ENCODE measurements at regions not wholly inside any gene's neighbourhood (a gene's known extent, or its start where the extent isn't known, plus 50 kb on each side); places are given as distances from the start of the nearest gene placed in this dataset.

- Histone ChIP-seq H3K4me2 (ENCODE audit: low read length) (no peak overlapping the region), H3K36me3 (replicated peaks; ENCODE audit: low read depth, low read length) (no peaks in the 10 kb centered on the region), H3K9me3 (ENCODE audit: insufficient read depth, low read length) (no peaks in the 10 kb centered on the region), H4K20me1 (ENCODE audit: insufficient read depth, low read length) (no peaks in the 10 kb centered on the region), H3K27ac (ENCODE audit: low read length) (no peak overlapping the region), H3K4me3 (ENCODE audit: low read length) (no peak overlapping the region), H3K4me1 (ENCODE audit: low read length) (peaks cover 7% of the 10 kb centered on the region; the same call in 1 of the 2 replicates), H2AFZ (ENCODE audit: low read depth, low read length) (no peak overlapping the region), H3K9ac (ENCODE audit: low read length) (no peak overlapping the region), H3K27me3 (ENCODE audit: low read depth, low read length) (no peaks in the 10 kb centered on the region), H3K79me2 (ENCODE audit: low read length) (no peaks in the 10 kb centered on the region)
- TF ChIP-seq CTCF (IDR thresholded peaks at IDR 0.05; ENCODE audit: low read depth, low read length) (no peak), EZH2phosphoT487 (IDR thresholded peaks at IDR 0.05; ENCODE audit: low read depth) (no peak)
Observed at GRCh38 chr12:22755629-22756028, 130.7 kb downstream of the ETNK1 start.

DNA sequence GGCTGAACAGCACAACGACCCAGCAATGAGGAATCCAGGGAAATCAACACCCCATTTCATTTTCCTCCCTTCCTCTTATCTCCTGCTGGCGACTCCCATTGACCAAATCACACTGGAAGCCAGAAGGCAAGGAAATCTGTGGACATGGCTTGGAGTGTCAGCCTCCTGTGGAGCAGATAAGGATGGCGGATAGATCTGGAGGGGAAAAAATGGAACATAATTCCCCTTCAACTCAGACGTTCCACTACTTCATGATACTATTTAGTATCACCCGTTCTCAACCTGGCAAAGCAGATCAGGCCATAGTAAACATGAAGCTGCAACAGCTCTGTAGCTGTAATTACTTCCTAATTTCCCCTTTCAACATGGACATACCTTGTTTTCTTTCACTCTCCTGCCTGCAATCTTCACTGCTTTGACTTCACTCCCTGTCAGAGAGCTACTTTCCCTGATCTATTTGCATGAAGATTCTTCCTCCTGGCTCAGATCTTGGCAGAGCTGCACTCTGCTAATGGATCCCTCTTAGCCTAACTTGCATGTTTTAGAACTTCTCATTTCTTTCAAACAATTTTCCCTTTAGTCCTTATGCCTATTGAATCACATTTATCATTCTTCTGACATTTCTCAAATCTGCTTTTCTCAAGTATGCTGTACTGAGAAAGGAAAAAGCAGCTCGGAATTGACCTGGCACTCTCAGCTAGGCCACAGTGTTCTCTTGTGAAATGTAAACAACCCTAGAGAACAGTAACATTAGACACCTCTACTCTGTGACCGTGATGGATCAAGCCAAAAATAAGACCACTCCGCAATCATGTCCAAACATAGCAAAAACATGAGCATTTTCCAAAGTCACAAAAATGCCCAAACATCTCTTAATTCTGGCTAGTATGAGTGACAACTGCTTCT is 135.1 kb downstream of the ETNK1 start:
- TF ChIP-seq EZH2phosphoT487 (IDR thresholded peaks at IDR 0.05; ENCODE audit: low read depth) (no peak), CTCF (IDR thresholded peaks at IDR 0.05; ENCODE audit: low read depth, low read length) (no peak)
- Histone ChIP-seq H3K79me2 (ENCODE audit: low read length) (no peaks in the 10 kb centered on the region), H3K4me3 (ENCODE audit: low read length) (no peak overlapping the region), H4K20me1 (ENCODE audit: insufficient read depth, low read length) (no peaks in the 10 kb centered on the region), H3K27me3 (ENCODE audit: low read depth, low read length) (no peaks in the 10 kb centered on the region), H3K9ac (ENCODE audit: low read length) (no peak overlapping the region), H3K27ac (ENCODE audit: low read length) (no peak overlapping the region), H2AFZ (ENCODE audit: low read depth, low read length) (no peak overlapping the region), H3K9me3 (ENCODE audit: insufficient read depth, low read length) (no peaks in the 10 kb centered on the region), H3K4me2 (ENCODE audit: low read length) (no peak overlapping the region), H3K36me3 (replicated peaks; ENCODE audit: low read depth, low read length) (no peaks in the 10 kb centered on the region), H3K4me1 (ENCODE audit: low read length) (no peaks in the 10 kb centered on the region)

DNA sequence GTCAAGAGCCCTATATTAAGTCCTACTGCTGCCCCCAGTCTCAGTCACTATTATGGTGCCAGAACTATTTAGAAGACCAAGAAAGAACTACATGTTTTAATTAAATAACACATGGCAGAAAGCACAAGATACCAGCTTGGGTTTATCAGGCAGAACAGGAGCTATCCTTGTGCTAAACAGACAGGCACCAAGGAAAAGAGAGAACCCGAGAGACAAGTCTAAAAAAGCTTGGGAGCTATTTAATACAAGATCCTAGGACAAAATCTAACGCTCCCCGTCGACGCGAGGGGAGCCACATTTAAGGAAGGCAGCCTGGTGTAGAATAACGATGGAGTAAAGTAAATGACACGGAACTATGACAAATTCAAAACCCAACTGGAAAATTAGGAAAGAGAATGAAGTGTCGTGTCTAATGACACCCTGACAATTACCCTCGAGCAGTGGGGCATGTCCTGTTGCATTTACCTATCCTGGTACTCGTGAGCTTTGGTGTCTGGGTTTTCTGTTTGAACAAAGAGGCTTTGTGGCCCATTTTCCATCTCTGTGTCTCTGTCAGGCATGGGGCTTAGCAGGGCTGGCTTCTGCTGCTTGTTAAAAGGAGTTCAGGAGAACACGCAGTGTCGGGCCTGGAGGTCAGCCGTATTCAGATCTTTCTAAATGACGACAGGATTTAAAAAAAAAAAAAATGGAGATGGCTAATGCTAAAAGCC is 140.6 kb downstream of the ETNK1 start:
- Histone ChIP-seq H3K4me1 (ENCODE audit: low read length) (no peaks in the 10 kb centered on the region), H3K4me2 (ENCODE audit: low read length) (no peak overlapping the region), H3K9ac (ENCODE audit: low read length) (no peak overlapping the region), H2AFZ (ENCODE audit: low read depth, low read length) (no peak overlapping the region), H3K27ac (ENCODE audit: low read length) (no peak overlapping the region), H3K4me3 (ENCODE audit: low read length) (no peak overlapping the region), H3K79me2 (ENCODE audit: low read length) (no peaks in the 10 kb centered on the region), H3K36me3 (replicated peaks; ENCODE audit: low read depth, low read length) (no peaks in the 10 kb centered on the region), H3K27me3 (ENCODE audit: low read depth, low read length) (no peaks in the 10 kb centered on the region), H3K9me3 (ENCODE audit: insufficient read depth, low read length) (no peaks in the 10 kb centered on the region), H4K20me1 (ENCODE audit: insufficient read depth, low read length) (no peaks in the 10 kb centered on the region)
- no peak for TF ChIP-seq EZH2phosphoT487 (IDR thresholded peaks at IDR 0.05; ENCODE audit: low read depth)
- no peak for TF ChIP-seq CTCF (IDR thresholded peaks at IDR 0.05; ENCODE audit: low read depth, low read length)

DNA sequence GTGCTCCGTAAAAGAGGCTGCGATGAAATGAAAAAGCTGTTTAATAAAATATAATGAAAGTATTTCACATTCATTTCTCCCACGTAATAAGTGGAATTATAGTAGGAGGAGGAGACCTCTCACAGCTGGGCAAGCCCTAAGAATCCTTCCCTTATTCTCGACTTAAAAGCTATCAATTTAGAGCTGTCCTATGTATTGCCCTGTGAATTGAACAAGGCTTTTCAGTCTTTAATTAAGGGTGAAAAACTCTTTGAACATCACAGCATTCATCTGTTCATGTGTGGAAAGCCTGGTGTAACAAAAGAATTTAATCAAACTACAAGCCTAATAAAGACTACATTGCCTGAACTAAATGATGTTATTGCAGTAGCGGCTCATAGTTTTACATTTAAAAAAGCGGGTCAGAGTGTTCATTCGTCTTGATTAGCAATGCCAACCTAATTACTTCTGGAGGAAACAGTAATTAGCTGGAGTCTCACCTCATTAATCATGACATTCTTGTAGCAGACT is 142.0 kb downstream of the ETNK1 start:
- Histone ChIP-seq H3K9me3 (ENCODE audit: insufficient read depth, low read length) (no peaks in the 10 kb centered on the region), H3K4me2 (ENCODE audit: low read length) (no peak overlapping the region), H3K27ac (ENCODE audit: low read length) (no peak overlapping the region), H4K20me1 (ENCODE audit: insufficient read depth, low read length) (no peaks in the 10 kb centered on the region), H3K27me3 (ENCODE audit: low read depth, low read length) (no peaks in the 10 kb centered on the region), H3K36me3 (replicated peaks; ENCODE audit: low read depth, low read length) (no peaks in the 10 kb centered on the region), H3K4me1 (ENCODE audit: low read length) (no peaks in the 10 kb centered on the region), H2AFZ (ENCODE audit: low read depth, low read length) (no peak overlapping the region), H3K9ac (ENCODE audit: low read length) (no peak overlapping the region), H3K79me2 (ENCODE audit: low read length) (no peaks in the 10 kb centered on the region), H3K4me3 (ENCODE audit: low read length) (no peak overlapping the region)
- TF ChIP-seq CTCF (IDR thresholded peaks at IDR 0.05; ENCODE audit: low read depth, low read length) (no peak), EZH2phosphoT487 (IDR thresholded peaks at IDR 0.05; ENCODE audit: low read depth) (no peak)
